ENCODE measurements at regions not wholly inside any gene's neighbourhood (a gene's known extent, or its start where the extent isn't known, plus 50 kb on each side); places are given as distances from the start of the nearest gene placed in this dataset.

DNA sequence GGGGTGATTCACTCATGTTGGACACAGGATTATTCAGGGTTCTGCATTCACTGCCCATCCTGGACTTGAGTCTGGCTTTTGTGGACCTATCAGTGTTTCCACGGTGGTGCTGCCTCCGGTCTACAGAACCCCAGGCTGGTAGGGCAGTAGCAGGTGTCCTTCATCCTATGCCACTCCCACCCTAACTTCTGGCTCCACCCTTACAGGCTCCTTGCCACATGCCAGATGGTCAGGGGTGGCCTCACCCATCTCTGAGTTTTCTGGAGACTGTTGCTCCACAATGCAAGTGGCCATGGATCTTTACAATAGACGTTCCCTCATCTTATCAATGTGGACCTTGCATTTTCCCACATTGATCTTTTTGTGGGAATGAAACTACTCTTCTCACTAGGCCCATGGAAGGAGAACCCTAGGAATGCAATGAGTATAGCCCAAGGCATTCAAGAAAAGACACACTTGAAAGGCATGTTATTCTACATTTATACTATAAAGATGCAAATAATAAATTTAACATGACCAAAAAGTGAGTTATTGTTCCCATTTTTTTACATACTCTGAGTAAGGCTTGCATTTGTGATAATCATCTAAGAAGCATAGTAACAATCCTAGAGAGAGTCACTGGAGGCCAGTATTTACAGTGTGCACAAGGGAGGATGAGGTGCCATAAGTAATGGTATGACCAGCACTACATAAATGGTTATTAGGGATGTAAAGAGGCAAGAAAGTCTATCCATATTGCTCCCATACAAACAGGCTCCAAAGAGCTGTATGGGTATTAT is 57.4 kb upstream of the ADO start:
- TF ChIP-seq POLR2A (IDR thresholded peaks at IDR 0.05) (no peak), POLR2AphosphoS5 (IDR thresholded peaks at IDR 0.05) (no peak)
- TF ChIP-seq, protein P1, sequence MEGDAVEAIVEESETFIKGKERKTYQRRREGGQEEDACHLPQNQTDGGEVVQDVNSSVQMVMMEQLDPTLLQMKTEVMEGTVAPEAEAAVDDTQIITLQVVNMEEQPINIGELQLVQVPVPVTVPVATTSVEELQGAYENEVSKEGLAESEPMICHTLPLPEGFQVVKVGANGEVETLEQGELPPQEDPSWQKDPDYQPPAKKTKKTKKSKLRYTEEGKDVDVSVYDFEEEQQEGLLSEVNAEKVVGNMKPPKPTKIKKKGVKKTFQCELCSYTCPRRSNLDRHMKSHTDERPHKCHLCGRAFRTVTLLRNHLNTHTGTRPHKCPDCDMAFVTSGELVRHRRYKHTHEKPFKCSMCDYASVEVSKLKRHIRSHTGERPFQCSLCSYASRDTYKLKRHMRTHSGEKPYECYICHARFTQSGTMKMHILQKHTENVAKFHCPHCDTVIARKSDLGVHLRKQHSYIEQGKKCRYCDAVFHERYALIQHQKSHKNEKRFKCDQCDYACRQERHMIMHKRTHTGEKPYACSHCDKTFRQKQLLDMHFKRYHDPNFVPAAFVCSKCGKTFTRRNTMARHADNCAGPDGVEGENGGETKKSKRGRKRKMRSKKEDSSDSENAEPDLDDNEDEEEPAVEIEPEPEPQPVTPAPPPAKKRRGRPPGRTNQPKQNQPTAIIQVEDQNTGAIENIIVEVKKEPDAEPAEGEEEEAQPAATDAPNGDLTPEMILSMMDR (IDR thresholded peaks at IDR 0.05): no peak

All from breast epithelium (tissue), 3 donors.